ENCODE measurements at regions not wholly inside any gene's neighbourhood (a gene's known extent, or its start where the extent isn't known, plus 50 kb on each side); places are given as distances from the start of the nearest gene placed in this dataset.

DNA sequence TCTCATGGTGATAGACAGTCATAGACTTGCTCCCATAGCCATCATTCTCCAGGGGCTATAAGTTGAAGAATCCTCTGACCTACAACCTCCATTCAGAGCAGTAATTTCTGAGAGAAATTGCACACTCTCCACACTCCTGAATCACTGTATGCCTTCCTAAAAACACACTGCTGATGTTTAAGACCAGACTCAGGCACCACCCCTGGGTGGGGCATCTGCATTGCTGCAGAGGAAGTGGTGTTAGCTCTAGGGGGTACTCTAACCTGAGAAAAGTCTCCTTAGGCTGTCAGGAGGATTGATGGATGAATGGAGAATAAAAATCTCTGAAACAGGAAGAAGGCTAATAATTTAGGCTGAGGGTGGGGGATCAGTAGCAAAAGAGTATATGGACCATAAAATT, 436.1 kb downstream of the DAD1 start (continued):
- TF ChIP-seq CTCF (IDR thresholded peaks at IDR 0.05; ENCODE audit: control extremely low read depth in 1 of 3, insufficient read depth in 1 of 3, low read depth in 1 of 3, low read length in 3 of 3): no peak
